BLaER1 treated with 17β-estradiol and CSF1 and Interleukin-3, amounts not matched to agents 10 nM and 100 nM (cell line): ENCODE measurements at regions not wholly inside any gene's neighbourhood (a gene's known extent, or its start where the extent isn't known, plus 50 kb on each side); places are given as distances from the start of the nearest gene placed in this dataset.

Experiments
- H3K27ac ChIP-seq, 11 experiments: shearing (Covaris generic); formaldehyde crosslinking; 2 replicates each; pipeline ENCODE4 v1.8.1; 2022
- H3K27me3 ChIP-seq, 11 experiments: shearing (Covaris generic); formaldehyde crosslinking; 2 replicates each; pipeline ENCODE4 v1.8.1; 2022
- H3K36me3 ChIP-seq, 11 experiments: shearing (Covaris generic); formaldehyde crosslinking; 2 replicates each; pipeline ENCODE4 v1.8.1; 2022
- H3K4me1 ChIP-seq, 10 experiments: shearing (Covaris generic); formaldehyde crosslinking; 2 replicates each; pipeline ENCODE4 v1.8.1; 2022
- H3K4me2 ChIP-seq, 11 experiments: shearing (Covaris generic); formaldehyde crosslinking; 2 replicates each; pipeline ENCODE4 v1.8.1; 2022
- H3K4me3 ChIP-seq, 10 experiments: shearing (Covaris generic); formaldehyde crosslinking; 2 replicates each; pipeline ENCODE4 v1.8.1; 2022
- H3K9ac ChIP-seq, 11 experiments: shearing (Covaris generic); formaldehyde crosslinking; 2 replicates each; pipeline ENCODE4 v1.8.1; 2022
- H3K9me3 ChIP-seq, 11 experiments: shearing (Covaris generic); formaldehyde crosslinking; replicated peaks in 1 of 11; 2 replicates each; pipeline ENCODE4 v1.8.1; 2022
- H4K20me1 ChIP-seq, 11 experiments: shearing (Covaris generic); formaldehyde crosslinking; 2 replicates each; pipeline ENCODE4 v1.8.1; 2022
- Cebpa-rat ChIP-seq, 11 experiments: shearing (Covaris generic); IDR thresholded peaks; 2 replicates each; pipeline ENCODE4 v1.8.1; 2022

- no peak for TF ChIP-seq Cebpa-rat (IDR thresholded peaks at IDR 0.05)
- H3K4me3 ChIP-seq: no peak overlapping the region
- H4K20me1 ChIP-seq: no peaks in the 10 kb centered on the region
- no peaks in the 10 kb centered on the region for H3K36me3 ChIP-seq
- H3K27me3 ChIP-seq: no peaks in the 10 kb centered on the region
- no peaks in the 10 kb centered on the region for H3K9me3 ChIP-seq
- H3K27ac ChIP-seq: no peak overlapping the region
- no peaks in the 10 kb centered on the region for H3K4me1 ChIP-seq
- no peak overlapping the region for H3K4me2 ChIP-seq
- H3K9ac ChIP-seq: no peak overlapping the region
Observed at GRCh38 chr13:39900106-39900750, 244.8 kb downstream of the COG6 start.

DNA sequence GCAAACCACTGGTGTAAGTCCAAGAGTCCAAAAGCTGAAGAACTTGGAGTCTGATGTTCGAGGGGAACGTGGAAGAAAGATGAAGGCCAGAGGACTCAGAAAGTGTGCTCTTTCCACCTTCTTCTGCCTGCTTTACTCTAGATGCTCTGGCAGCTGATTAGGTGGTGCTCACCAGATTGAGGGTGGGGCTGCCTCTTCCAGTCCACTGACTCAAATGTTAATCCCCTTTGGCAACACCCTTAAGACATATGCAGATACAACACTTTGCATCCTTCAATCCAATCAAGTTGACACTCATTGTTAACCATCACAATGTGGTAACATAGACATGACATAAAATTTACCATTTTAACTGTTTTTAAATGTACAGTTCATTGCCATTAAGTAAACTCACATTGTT is 249.5 kb downstream of the COG6 start:
- Histone ChIP-seq H4K20me1 (no peaks in the 10 kb centered on the region), H3K36me3 (no peaks in the 10 kb centered on the region), H3K27ac (no peak overlapping the region), H3K4me2 (no peak overlapping the region), H3K4me1 (no peaks in the 10 kb centered on the region), H3K9me3 (no peaks in the 10 kb centered on the region), H3K4me3 (no peak overlapping the region), H3K27me3 (no peaks in the 10 kb centered on the region), H3K9ac (no peak overlapping the region)
- no peak for TF ChIP-seq Cebpa-rat (IDR thresholded peaks at IDR 0.05)

GRCh38 chr13:39909634-39910033 is 254.2 kb downstream of the COG6 start:
- Histone ChIP-seq H3K9me3 (no peaks in the 10 kb centered on the region), H4K20me1 (no peaks in the 10 kb centered on the region), H3K4me2 (no peak overlapping the region), H3K27me3 (no peaks in the 10 kb centered on the region), H3K9ac (no peak overlapping the region), H3K4me3 (no peak overlapping the region), H3K36me3 (no peaks in the 10 kb centered on the region), H3K27ac (no peak overlapping the region), H3K4me1 (no peaks in the 10 kb centered on the region)
- no peak for TF ChIP-seq Cebpa-rat (IDR thresholded peaks at IDR 0.05)

DNA sequence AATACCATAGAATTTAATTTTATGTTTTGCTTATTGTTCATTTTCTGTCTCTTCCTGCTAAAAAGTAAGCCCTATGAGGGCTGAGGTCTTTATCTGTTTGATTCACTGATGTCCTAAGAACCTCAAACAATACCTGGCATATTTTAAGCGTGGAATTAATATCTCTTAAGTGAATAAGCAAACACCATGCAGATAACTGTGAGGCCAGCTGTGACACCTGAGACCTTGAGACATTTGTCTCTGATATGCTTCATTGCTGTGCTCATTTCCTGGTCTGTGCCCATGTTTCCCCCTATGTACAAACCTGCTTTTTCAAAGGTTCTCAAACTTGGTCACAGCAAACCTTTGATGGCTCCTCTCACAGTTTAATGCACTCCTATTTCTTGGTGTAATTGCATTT is 254.6 kb downstream of the COG6 start:
- no peaks in the 10 kb centered on the region for H4K20me1 ChIP-seq
- no peak overlapping the region for H3K27ac ChIP-seq
- no peaks in the 10 kb centered on the region for H3K4me1 ChIP-seq
- H3K4me3 ChIP-seq: no peak overlapping the region
- H3K9me3 ChIP-seq: no peaks in the 10 kb centered on the region
- no peaks in the 10 kb centered on the region for H3K36me3 ChIP-seq
- TF ChIP-seq Cebpa-rat (IDR thresholded peaks at IDR 0.05): no peak
- H3K27me3 ChIP-seq: no peaks in the 10 kb centered on the region
- no peak overlapping the region for H3K9ac ChIP-seq
- H3K4me2 ChIP-seq: no peak overlapping the region

DNA sequence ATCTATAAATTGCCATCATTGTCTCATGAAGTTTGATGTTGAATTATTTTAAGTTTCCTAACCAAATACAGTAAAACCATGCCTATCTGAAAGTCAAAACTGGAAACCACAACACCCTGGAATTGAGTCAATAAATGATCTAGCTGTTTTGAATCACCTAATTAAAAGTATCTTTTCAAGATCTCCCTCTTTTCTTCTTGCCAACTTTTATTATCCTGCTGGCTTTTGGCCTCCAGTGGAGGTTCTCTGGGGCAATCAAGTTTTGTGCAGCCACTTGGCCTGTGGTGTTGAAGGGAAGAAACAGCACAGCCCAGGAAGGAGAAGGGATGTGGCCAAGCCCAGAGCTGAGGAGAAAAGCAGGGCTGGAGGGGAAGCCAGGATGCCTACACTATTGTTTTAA is 255.4 kb downstream of the COG6 start:
- H4K20me1 ChIP-seq: no peaks in the 10 kb centered on the region
- no peaks in the 10 kb centered on the region for H3K27me3 ChIP-seq
- no peaks in the 10 kb centered on the region for H3K9me3 ChIP-seq
- no peak overlapping the region for H3K4me2 ChIP-seq
- TF ChIP-seq Cebpa-rat (IDR thresholded peaks at IDR 0.05): no peak
- H3K4me1 ChIP-seq: no peaks in the 10 kb centered on the region
- no peak overlapping the region for H3K9ac ChIP-seq
- no peaks in the 10 kb centered on the region for H3K36me3 ChIP-seq
- no peak overlapping the region for H3K27ac ChIP-seq
- H3K4me3 ChIP-seq: no peak overlapping the region

GRCh38 chr13:39913339-39913738 is 257.9 kb downstream of the COG6 start:
- H3K9ac ChIP-seq: no peak overlapping the region
- no peaks in the 10 kb centered on the region for H3K9me3 ChIP-seq
- no peak overlapping the region for H3K4me2 ChIP-seq
- no peaks in the 10 kb centered on the region for H3K27me3 ChIP-seq
- no peak overlapping the region for H3K4me3 ChIP-seq
- H3K36me3 ChIP-seq: no peaks in the 10 kb centered on the region
- no peaks in the 10 kb centered on the region for H3K4me1 ChIP-seq
- H3K27ac ChIP-seq: no peak overlapping the region
- no peaks in the 10 kb centered on the region for H4K20me1 ChIP-seq
- TF ChIP-seq Cebpa-rat (IDR thresholded peaks at IDR 0.05): no peak

DNA sequence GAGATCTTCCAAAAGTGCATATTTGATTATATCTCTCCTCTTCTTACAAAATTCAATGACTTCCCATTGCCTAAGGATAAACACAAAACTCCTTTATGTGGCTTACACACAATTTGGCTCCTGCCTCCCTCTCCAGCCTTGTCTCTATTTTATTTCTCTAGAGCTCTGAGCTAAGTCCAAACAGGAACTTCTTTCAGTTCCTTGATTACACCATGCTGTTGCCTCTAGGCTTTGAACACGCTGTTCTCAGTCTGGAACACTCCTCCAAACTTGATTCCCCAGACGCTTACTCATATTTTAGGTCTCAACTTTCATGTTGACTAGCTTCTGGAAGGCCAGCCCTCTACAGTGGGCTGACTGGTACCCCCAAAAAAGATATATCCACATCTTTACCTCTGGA is 258.5 kb downstream of the COG6 start:
- Histone ChIP-seq H4K20me1 (no peaks in the 10 kb centered on the region), H3K36me3 (no peaks in the 10 kb centered on the region), H3K4me3 (no peak overlapping the region), H3K4me2 (no peak overlapping the region), H3K9ac (no peak overlapping the region), H3K27me3 (no peaks in the 10 kb centered on the region), H3K4me1 (no peaks in the 10 kb centered on the region), H3K27ac (no peak overlapping the region), H3K9me3 (no peaks in the 10 kb centered on the region)
- TF ChIP-seq Cebpa-rat (IDR thresholded peaks at IDR 0.05): no peak

DNA sequence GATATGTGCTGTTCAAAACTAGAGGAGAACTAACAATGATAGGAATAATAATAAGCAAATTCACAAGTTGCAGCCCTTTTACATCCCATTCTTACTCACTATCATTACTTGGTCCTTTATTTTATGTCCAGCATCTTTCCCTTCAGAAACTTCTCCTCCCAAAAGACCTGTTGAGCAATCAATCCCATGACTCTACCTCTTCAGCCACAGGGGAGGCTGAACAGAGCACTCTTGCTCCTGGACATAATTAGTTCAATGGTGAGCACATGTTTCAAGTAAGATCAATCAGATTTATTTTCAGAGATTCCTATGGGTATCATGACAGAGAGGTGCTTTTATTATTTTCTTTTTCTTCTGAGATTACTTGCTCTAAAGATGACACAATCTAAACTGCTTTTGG is 260.0 kb downstream of the COG6 start:
- Histone ChIP-seq H3K27me3 (no peaks in the 10 kb centered on the region), H3K4me1 (no peaks in the 10 kb centered on the region), H3K9me3 (no peaks in the 10 kb centered on the region), H3K36me3 (no peaks in the 10 kb centered on the region), H3K27ac (no peak overlapping the region), H3K9ac (no peak overlapping the region), H3K4me3 (no peak overlapping the region), H4K20me1 (no peaks in the 10 kb centered on the region), H3K4me2 (no peak overlapping the region)
- no peak for TF ChIP-seq Cebpa-rat (IDR thresholded peaks at IDR 0.05)

GRCh38 chr13:39916330-39916729 is 260.9 kb downstream of the COG6 start:
- H3K36me3 ChIP-seq: no peaks in the 10 kb centered on the region
- TF ChIP-seq Cebpa-rat (IDR thresholded peaks at IDR 0.05): no peak
- no peak overlapping the region for H3K4me3 ChIP-seq
- H3K27ac ChIP-seq: no peak overlapping the region
- H3K4me1 ChIP-seq: no peaks in the 10 kb centered on the region
- H3K4me2 ChIP-seq: no peak overlapping the region
- peaks cover 0 to 2% (median under 1%) of the 10 kb centered on the region in 11 experiments; a peak in 7 of 22 replicates for H3K9me3 ChIP-seq
- no peak overlapping the region for H3K9ac ChIP-seq
- H4K20me1 ChIP-seq: no peaks in the 10 kb centered on the region
- H3K27me3 ChIP-seq: no peaks in the 10 kb centered on the region

DNA sequence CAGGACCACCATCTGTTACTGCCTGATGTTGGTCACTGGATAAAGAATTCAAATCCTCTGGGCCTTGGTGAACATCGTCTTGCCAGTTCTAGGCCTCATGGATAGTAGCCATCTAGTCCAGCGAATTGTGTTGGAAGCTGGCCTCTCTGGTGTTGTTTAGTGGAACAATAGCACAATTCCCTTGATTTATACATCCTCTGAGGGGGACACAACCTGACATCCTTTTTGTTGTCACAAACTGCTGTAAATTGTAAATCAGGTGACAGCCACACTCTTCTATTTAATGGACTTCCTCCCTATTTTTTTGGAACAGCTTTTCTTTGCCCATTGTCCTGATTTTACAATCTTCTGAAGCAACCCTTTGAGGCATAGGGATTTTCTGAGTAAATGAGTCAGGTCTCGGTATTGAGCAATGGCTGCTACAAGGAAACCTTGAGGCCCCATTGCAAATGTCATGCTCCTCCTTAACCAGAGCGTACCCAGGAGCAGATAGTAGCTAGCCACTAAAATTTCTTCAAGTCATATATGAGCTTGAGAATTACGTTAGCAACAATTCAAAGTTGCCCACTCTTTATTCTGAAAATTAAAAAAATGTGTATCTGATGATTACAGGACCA is 263.3 kb downstream of the COG6 start:
- Histone ChIP-seq H3K9me3 (peaks cover 3 to 16% (median 9%) of the 10 kb centered on the region in 11 experiments; a peak in 12 of 22 replicates), H3K27ac (no peak overlapping the region), H3K4me3 (no peak overlapping the region), H3K4me2 (no peak overlapping the region), H3K36me3 (no peaks in the 10 kb centered on the region), H3K27me3 (no peaks in the 10 kb centered on the region), H3K4me1 (no peaks in the 10 kb centered on the region), H3K9ac (no peak overlapping the region), H4K20me1 (no peaks in the 10 kb centered on the region)
- TF ChIP-seq Cebpa-rat (IDR thresholded peaks at IDR 0.05): no peak
